ENCODE measurements at regions not wholly inside any gene's neighbourhood (a gene's known extent, or its start where the extent isn't known, plus 50 kb on each side); places are given as distances from the start of the nearest gene placed in this dataset.

GRCh38 chr12:98403385-98403784 lies 112.0 kb upstream of the TMPO start:
- H3K79me2 ChIP-seq (replicated peaks; ENCODE audit: insufficient read depth, low read length): no peaks in the 10 kb centered on the region
- H3K4me3 ChIP-seq (ENCODE audit: low read length): no peak overlapping the region
- no peaks in the 10 kb centered on the region for H3K9me2 ChIP-seq (ENCODE audit: insufficient read depth, low read length)
- H3K4me2 ChIP-seq (ENCODE audit: low read length): no peak overlapping the region
- no peaks in the 10 kb centered on the region for H3K9me3 ChIP-seq (ENCODE audit: low read length)
- TF ChIP-seq TAF1 (IDR thresholded peaks at IDR 0.05; ENCODE audit: low read depth) (no peak), SMC3 (conservative IDR thresholded peaks at IDR 0.05; ENCODE audit: poor library complexity) (no peak), RAD21 (conservative IDR thresholded peaks at IDR 0.05) (no peak), EP300 (conservative IDR thresholded peaks at IDR 0.05; ENCODE audit: poor library complexity, severe bottlenecking) (no peak), MXI1 (conservative IDR thresholded peaks at IDR 0.05; ENCODE audit: poor library complexity, severe bottlenecking) (no peak), EZH2 (IDR thresholded peaks at IDR 0.05; ENCODE audit: borderline replicate concordance, insufficient read depth, low read length, poor library complexity, severe bottlenecking) (no peak), CTCF (IDR thresholded peaks at IDR 0.05; ENCODE audit: poor library complexity, severe bottlenecking) (no peak), REST (IDR thresholded peaks at IDR 0.05; ENCODE audit: borderline replicate concordance) (no peak), POLR2AphosphoS5 (IDR thresholded peaks at IDR 0.05) (no peak)
- H3F3A ChIP-seq (ENCODE audit: insufficient read depth, low read length, poor library complexity, severe bottlenecking): no peaks in the 10 kb centered on the region
- H3K9ac ChIP-seq (ENCODE audit: low read length): no peak overlapping the region
- no peaks in the 10 kb centered on the region for H3K27me3 ChIP-seq (ENCODE audit: insufficient read depth, low read depth, low read length)
- no peaks in the 10 kb centered on the region for H3K36me3 ChIP-seq (ENCODE audit: insufficient read depth, low read length)
- H3K27ac ChIP-seq (ENCODE audit: low read length): no peak overlapping the region
- H2AFZ ChIP-seq (ENCODE audit: low read depth, low read length): no peak overlapping the region
- no peaks in the 10 kb centered on the region for H4K20me1 ChIP-seq (ENCODE audit: insufficient read depth)

- no peak for TF ChIP-seq SMC3 (conservative IDR thresholded peaks at IDR 0.05; ENCODE audit: poor library complexity)
- no peak for TF ChIP-seq POLR2AphosphoS5 (IDR thresholded peaks at IDR 0.05)
- TF ChIP-seq EP300 (conservative IDR thresholded peaks at IDR 0.05; ENCODE audit: poor library complexity, severe bottlenecking): no peak
- TF ChIP-seq EZH2 (IDR thresholded peaks at IDR 0.05; ENCODE audit: borderline replicate concordance, insufficient read depth, low read length, poor library complexity, severe bottlenecking): no peak
- no peak for TF ChIP-seq CTCF (IDR thresholded peaks at IDR 0.05; ENCODE audit: poor library complexity, severe bottlenecking)
- TF ChIP-seq MXI1 (conservative IDR thresholded peaks at IDR 0.05; ENCODE audit: poor library complexity, severe bottlenecking): no peak
- TF ChIP-seq RAD21 (conservative IDR thresholded peaks at IDR 0.05): no peak
- no peak for TF ChIP-seq TAF1 (IDR thresholded peaks at IDR 0.05; ENCODE audit: low read depth)
- Histone ChIP-seq H3K27ac (ENCODE audit: low read length) (no peak overlapping the region), H2AFZ (ENCODE audit: low read depth, low read length) (no peak overlapping the region), H3K4me3 (ENCODE audit: low read length) (no peak overlapping the region), H3K4me2 (ENCODE audit: low read length) (no peak overlapping the region), H3K9ac (ENCODE audit: low read length) (no peak overlapping the region), H3K9me3 (ENCODE audit: low read length) (no peaks in the 10 kb centered on the region), H3K27me3 (ENCODE audit: insufficient read depth, low read depth, low read length) (no peaks in the 10 kb centered on the region), H3K79me2 (replicated peaks; ENCODE audit: insufficient read depth, low read length) (no peaks in the 10 kb centered on the region), H3F3A (ENCODE audit: insufficient read depth, low read length, poor library complexity, severe bottlenecking) (no peaks in the 10 kb centered on the region), H3K36me3 (ENCODE audit: insufficient read depth, low read length) (no peaks in the 10 kb centered on the region), H4K20me1 (ENCODE audit: insufficient read depth) (no peaks in the 10 kb centered on the region), H3K9me2 (ENCODE audit: insufficient read depth, low read length) (no peaks in the 10 kb centered on the region)
Measured at GRCh38 chr12:98403936-98404335, 111.5 kb upstream of the TMPO start.

All from neural cell (in vitro differentiated cells).